ENCODE measurements at regions not wholly inside any gene's neighbourhood (a gene's known extent, or its start where the extent isn't known, plus 50 kb on each side); places are given as distances from the start of the nearest gene placed in this dataset.

GRCh38 chr5:89268460-89268859 is 385.5 kb upstream of the MEF2C start:
- DNase-seq (ENCODE audit: low spot score) = no peak

GRCh38 chr5:89267788-89268187 is 384.8 kb upstream of the MEF2C start:
- DNase-seq (ENCODE audit: low spot score) = no peak

GRCh38 chr5:89265511-89266179 is 382.7 kb upstream of the MEF2C start:
- no peak for DNase-seq (ENCODE audit: low spot score)

GRCh38 chr5:89263846-89264245 is 380.9 kb upstream of the MEF2C start:
- peak; percentile 2 for DNase-seq (ENCODE audit: low spot score)

GRCh38 chr5:89262030-89262429 is 379.0 kb upstream of the MEF2C start:
- no peak for DNase-seq (ENCODE audit: low spot score)

DNA sequence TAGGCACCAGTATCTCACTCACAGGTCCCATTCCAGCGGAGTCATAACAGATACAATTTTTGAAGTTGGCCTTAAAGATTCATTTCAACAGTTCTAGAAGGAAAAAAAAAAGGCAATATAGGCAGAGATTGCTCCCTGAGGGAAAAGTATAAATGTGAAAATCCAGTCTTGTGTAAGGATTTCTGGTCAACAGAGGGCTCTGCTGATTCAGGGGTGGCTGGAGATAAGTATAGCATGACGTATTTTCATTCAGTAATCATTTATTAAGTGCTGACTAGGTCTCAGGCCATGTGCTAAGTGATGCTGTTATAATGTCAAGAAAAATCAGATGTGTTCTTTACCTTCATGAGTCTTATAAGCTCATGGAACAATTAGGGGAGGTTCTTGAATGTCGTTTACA is 377.3 kb upstream of the MEF2C start:
- DNase-seq (ENCODE audit: low spot score) = no peak

GRCh38 chr5:89255845-89256463 is 373.0 kb upstream of the MEF2C start:
- no peak for DNase-seq (ENCODE audit: low spot score)

DNA sequence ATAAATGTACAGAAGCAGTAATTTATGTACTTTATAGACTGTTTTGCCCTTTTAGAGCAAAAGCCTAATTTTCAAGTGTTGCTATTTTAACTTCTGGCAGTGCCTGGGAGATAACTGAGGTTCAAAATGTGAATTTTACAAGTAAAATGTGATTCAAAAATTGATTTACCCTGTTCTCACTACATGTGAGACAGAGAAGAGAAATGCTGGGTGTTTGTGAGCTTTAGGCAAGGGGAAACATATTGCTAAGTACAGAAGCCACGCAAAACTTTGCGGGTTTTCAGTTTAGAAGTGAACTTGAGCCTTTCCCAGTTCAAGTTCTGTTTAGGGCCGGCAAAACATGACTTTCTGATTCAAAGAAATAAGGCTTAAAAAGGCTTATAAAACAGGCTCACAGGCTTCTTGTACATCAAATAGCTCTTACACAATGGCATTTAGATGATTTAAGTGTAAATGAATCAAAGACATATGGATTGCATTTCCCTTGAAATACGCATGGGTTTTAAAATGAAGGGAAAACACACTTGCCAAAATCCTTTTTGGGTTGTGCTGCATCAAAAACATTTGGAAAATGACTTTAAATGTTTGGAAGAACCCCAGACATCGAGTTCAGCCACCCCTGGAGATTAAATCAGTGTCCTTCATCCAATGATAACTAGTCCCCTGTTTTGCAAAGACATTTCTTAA is 370.8 kb upstream of the MEF2C start:
- DNase-seq (ENCODE audit: low spot score) = no peak

DNA sequence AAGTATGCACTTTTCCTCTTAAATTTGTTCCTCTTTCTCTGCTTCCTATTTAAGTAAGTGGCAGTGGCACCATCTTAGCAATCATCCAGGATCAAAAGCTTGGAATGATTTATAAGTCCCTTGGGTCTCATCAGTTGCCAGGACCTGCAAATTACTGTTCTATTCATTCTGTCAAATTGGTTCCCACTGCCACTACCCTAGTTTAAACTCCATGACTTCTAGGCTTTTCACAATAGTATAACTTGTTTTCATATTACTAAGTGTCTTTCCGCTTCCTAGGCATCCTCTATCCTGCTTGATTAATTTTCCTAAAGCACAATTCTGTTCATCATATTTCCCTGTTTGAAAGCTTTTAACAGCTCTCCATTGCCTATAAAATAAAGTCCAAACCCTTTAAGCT is 363.9 kb upstream of the MEF2C start:
- no peak for DNase-seq (ENCODE audit: low spot score)

GRCh38 chr5:89246252-89246651 is 363.3 kb upstream of the MEF2C start:
- no peak for DNase-seq (ENCODE audit: low spot score)

DNA sequence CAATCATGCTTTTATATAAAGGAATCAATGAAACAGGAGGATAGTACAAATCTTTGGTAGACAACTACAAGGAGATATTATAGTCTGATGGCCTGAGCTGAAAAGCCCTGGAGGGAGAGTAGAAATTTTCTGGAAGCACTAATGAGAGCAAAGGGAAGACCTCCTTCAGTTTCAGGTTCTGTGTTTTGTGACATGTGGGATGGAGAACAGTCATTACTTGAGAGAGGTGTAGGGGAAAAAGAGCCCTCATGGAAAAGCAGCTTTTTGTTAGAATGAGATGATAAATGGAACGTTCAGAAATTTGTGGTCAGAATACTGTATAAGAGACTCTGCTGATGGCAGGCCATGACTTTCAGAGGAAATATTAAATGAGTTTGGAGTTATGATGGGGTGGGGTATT is 360.6 kb upstream of the MEF2C start:
- no peak for DNase-seq (ENCODE audit: low spot score)

- no peak for DNase-seq (ENCODE audit: low spot score)
These were observed 358.2 kb upstream of the MEF2C start for GRCh38 chr5:89241186-89241585.

DNA sequence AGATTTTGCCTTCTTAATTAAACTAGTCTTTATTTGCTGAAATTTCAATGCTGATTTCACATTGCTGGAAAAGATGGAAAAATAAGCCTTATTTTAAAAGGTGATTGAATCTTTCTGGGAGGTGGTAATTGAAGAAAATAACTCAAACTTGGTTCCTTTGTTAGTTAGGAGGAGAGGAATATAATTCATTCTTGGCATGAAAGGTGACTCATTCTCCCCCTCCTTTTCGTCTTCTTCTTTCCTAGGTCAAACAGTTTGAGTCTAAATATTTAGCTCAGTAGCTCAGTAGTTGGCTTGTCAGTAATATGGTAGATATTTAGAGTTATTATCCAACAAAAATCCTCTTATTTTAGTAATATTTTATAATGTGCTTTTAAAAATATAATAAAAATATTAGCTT is 353.9 kb upstream of the MEF2C start:
- no peak for DNase-seq (ENCODE audit: low spot score)

DNA sequence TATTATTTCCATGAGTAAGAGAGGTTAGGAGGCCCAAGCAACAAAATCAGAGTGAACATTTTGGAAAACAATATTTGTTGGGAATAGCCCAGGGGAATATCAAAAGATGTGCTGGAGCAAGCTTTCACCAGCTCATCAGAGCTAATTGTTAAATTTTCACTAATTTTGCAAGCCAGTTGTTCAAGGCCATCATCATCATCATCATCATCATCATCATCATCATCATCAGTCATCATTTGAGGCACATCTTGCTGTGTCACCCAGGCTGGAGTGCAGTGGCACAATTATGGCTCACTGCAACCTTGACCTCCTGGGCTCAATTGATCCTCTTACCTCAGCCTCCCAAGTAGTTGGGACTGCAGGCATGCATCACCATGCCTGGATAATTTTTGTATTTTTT is 350.5 kb upstream of the MEF2C start:
- no peak for DNase-seq (ENCODE audit: low spot score)

- no peak for DNase-seq (ENCODE audit: low spot score)
These were observed 349.2 kb upstream of the MEF2C start for GRCh38 chr5:89232139-89232603.

GRCh38 chr5:89230178-89230577 is 347.2 kb upstream of the MEF2C start:
- no peak for DNase-seq (ENCODE audit: low spot score)

DNA sequence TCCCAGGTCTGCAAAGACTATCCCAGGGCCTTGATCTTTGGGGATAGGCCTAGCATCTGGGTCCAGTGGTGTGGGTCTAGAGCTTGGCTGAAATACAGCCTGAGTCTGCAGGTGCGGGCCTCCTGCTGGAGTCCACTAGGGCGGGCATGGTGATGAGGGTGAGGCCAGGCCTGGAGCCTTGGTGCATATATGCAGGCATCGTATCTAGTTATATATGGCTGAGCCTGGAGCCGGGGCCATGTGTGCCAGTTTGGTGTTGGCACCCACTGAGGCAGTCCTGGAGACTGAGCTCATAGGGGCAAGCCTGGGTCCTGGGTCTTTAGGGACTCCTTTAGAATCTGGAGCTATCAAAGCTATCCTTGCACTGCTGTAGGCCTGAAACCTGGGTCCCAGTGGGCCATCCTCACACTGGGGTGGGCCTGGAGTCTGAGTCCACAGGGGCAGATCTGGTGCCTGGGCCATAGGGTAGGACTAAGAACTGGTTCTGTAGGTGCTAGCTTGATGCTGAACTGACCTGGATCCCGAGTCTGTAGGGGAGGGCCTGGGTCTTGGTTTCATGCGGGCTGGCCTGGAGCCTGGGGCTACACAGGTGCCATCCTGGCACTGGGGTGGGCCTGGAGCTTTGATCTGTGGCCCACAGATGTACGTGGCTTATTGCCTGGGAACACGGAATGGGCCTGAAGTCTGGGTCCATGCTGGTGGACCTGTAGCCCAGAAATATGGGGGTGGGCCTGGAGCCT is 346.5 kb upstream of the MEF2C start:
- no peak for DNase-seq (ENCODE audit: low spot score)

DNA sequence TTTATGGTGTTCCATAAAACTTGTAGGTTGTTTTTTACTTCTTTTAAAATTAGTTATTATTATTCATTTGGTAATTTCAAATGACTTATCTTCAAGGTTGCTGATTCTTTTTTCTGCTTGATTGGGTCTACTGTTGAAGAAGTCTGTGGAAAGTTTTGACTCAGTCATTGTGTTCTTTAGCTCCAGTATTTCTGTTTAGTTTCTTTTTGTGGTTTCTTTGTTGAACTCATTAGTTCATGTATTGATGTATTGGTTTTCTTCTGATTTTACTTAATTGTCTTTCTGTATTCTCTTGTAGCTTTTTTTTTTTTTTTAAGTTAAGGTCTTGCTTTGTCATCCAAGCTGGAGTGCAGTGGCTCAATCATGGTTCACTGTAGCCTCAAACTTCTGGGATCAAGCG is 345.4 kb upstream of the MEF2C start:
- DNase-seq (ENCODE audit: low spot score) = no peak

DNA sequence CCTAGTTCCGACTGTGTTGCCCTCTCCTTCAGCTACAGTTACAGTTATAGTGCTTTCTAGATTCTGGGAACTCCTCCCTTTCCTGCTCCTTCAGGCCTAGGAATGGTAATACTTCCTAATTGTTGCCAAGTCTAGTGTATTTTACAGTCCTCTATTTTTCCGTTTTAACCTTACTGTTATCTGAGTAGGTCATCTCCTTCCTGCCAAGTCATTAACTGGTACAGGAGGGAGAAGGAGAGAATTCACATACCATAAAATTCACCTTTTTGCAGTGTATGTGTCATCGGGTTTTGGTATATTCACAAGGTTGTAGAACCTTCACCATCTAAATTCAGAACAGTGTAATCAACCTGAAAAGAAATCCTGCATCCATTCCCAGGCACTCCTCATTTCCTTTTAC is 335.4 kb upstream of the MEF2C start:
- DNase-seq (ENCODE audit: low spot score) = no peak

DNA sequence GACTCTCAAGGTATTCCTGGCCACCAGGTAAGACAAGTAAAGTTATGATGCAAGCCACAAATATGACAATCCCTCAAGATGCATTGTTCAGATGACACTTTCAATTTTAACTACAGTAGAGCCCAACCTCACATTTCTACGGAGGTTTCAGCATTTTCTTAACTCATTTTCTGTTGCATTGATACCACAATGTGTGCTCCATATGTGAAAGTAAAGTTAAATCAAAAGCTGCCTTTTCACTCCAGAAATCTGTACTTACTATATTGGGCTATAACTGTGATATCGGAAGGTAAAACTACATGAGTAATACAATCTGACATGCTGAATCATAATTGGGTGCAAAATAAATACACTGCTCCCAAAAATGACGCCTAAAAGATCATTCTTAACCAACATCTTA is 333.6 kb upstream of the MEF2C start:
- DNase-seq (ENCODE audit: low spot score) = no peak

- DNase-seq (ENCODE audit: low spot score) = no peak
These were observed 330.6 kb upstream of the MEF2C start for GRCh38 chr5:89213573-89213972.

DNA sequence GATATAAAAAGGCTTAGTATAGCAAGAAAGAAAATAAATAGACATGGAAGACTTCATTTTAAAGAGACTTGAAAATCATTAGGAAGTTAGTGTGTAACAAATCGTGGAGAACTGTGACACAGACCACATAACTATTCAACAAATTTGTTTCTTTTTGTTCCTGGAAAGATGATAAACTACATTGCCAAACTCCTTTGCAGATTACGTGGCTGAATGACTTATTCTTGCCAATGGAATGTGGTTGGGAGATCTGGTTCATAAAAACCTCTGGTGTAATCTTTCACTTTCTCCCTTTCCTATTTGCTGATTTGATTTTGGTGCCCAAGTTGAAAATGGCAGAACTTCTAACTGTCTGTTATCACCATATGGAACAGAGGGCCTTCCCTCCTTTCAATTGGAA is 328.9 kb upstream of the MEF2C start:
- DNase-seq (ENCODE audit: low spot score) = no peak

- DNase-seq (ENCODE audit: low spot score) = no peak
These were observed 325.8 kb upstream of the MEF2C start for GRCh38 chr5:89208811-89209210.

All from HuH-7 (cell line).